ENCODE measurements at regions not wholly inside any gene's neighbourhood (a gene's known extent, or its start where the extent isn't known, plus 50 kb on each side); places are given as distances from the start of the nearest gene placed in this dataset.

- no peak for DNase-seq
Measured at GRCh38 chr17:10956821-10957220, 118.9 kb upstream of the PIRT start.

- DNase-seq = no peak
Measured at GRCh38 chr17:10944819-10945218, 106.9 kb upstream of the PIRT start.

- no peak for DNase-seq
Measured at GRCh38 chr17:10936931-10937330, 99.0 kb upstream of the PIRT start.

- DNase-seq = no peak
Measured at GRCh38 chr17:10932938-10933337, 95.1 kb upstream of the PIRT start.

GRCh38 chr17:10931133-10931532, 93.2 kb upstream of the PIRT start:
- DNase-seq = no peak

- no peak for DNase-seq
Measured at GRCh38 chr17:10927712-10928111, 89.8 kb upstream of the PIRT start.

GRCh38 chr17:10920558-10921108, 82.7 kb upstream of the PIRT start:
- DNase-seq = no peak

GRCh38 chr17:10907370-10907769, 69.5 kb upstream of the PIRT start:
- no peak for DNase-seq

GRCh38 chr17:10899281-10899680, 61.4 kb upstream of the PIRT start:
- no peak for DNase-seq

- no peak for DNase-seq
Measured at GRCh38 chr17:10894220-10894619, 56.3 kb upstream of the PIRT start.

- DNase-seq = no peak
Measured at GRCh38 chr17:10888858-10889257, 51.0 kb upstream of the PIRT start.

Data from NCI-H1694 treated with DMSO at 0.1 percent for 48 hours (cell line).